Hematopoietic multipotent progenitor cell treated with erythropoietin and hydrocortisone succinate and interleukin-3 and kit ligand, for 17 days (in vitro differentiated cells): ENCODE measurements at regions not wholly inside any gene's neighbourhood (a gene's known extent, or its start where the extent isn't known, plus 50 kb on each side); places are given as distances from the start of the nearest gene placed in this dataset.

Experiments used
- DNase-seq: peaks from one replicate; pipeline ENCODE4 v3.0.0-alpha.2; 2015; ENCODE audit warnings: low spot score

DNA sequence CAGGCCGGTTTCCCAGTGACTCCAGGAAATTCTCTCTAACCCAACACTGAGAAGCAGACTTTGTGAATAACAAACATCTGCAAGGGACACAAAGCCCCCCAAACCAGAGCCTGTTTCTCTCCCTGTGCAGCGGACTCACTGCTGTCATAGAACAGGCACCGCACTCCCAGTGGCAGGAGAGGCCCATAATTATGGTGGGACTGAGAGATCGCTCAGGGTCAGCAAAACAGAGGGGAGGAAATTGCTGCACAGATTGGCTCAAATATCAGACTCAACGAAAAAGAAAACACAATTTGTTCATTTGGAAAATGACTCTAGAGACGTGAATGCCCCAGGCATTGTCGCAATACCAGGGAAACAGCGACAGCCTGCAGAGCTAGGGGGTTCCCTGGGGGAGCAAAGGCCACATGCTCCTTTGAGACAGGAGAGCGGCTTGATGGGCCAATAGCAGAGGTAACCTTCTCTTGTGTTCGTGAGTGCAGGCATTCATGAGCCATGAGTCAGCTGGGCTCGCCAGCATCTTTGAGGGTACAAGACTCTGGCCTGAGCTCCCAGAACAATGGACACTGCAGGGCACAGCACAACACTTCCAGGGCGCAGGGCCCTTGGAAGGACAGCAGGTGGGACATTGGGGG, 143.3 kb upstream of the KLHL29 start:
- no peak for DNase-seq

- no peak for DNase-seq
Observed at GRCh38 chr2:23243073-23243659, 141.8 kb upstream of the KLHL29 start.

GRCh38 chr2:23244617-23245016, 140.4 kb upstream of the KLHL29 start:
- no peak for DNase-seq

- no peak for DNase-seq
Observed at GRCh38 chr2:23246992-23247683, 137.8 kb upstream of the KLHL29 start.

GRCh38 chr2:23248667-23249066, 136.3 kb upstream of the KLHL29 start:
- no peak for DNase-seq

DNA sequence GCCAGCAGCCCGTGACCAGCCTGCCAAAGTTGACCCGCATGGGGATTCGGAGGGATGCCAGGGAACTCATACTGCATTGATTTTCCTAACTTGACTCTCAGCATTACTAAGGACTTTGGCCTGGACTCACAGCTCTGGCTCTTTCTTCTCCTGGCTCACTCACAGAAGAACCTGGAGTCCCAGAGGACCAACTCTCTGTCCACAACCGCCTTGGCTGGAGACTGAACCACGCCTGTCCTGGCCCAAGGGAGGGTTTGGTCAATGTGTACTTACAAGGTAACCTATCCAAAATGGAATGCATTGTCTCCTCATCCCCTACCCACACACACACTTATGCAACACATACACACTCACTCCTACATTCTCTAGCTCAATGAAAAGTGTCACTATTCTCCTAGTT, 135.6 kb upstream of the KLHL29 start:
- no peak for DNase-seq

GRCh38 chr2:23250371-23250770, 134.6 kb upstream of the KLHL29 start:
- no peak for DNase-seq

GRCh38 chr2:23256643-23257042, 128.3 kb upstream of the KLHL29 start:
- DNase-seq: no peak

DNA sequence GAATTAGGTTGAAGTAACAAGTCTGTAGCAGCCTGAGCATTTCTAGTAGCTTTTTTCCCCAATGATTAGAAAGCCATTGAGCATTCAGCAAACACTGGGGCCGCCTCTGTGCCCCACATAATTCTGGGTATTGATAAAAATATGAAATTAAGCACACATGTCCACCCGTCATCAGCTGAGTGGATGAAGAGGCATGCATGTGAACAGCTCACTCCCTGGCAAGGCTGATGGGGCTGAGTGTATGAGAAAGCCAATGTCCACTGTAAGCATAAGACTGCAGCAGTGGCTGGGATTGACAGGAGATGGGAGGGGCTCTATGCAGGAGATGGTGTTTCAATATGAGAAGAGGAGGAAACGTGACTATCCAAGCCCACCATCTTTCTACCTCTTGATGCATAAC, 124.4 kb upstream of the KLHL29 start:
- no peak for DNase-seq

DNA sequence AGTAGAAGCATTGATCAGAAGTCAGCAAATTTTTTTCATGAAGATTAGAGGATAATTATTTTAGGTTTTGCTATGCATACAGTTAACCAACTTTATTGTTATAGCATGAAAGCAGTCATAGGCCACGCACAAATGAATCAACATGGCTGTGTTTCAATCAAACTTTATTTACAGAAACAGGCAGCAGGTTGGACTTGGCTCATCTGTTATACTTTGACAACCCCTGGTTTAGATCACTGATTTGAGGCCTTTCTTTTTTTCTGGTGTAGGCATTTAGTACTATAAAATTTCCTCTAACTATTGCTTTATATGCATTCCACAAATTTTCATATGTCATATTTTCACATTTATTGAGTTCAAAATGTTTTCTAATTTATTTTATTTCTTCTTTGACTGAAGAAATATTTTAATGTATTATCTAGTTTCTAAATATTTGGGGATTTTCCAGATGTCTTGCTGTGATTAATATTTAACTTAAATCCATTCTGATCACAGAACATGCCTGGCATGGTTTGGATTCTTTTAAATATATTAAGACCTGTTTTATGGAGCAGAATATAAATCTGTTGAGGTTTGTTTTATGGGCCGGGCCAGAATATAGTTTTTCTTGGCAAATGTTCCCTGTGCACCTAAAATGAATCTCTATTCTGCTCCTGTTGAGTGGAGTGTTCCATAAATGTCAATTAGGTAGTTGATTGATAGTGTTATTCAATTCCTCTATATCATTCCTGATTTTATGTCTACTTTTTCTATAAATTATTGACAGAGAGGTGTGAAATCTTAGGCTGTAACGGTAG, 116.3 kb upstream of the KLHL29 start:
- no peak for DNase-seq

DNA sequence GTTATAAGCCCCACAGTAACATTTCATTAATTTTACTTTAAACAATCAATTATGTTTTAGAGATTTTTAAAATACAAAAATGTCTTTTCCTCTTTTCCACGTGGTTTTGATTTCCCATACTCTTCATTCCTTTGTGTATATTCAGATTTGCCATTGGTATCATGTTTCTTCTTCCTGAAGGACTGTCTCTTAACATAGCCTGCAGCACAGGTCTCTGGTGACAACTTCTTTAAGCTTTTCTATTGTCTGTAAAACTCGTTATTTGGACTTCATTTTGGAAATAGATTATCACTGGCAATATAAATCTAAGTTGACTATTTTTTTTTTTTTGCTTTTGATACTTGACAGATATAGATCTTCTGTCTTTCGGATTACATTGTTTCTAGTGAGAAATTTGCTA, 115.2 kb upstream of the KLHL29 start:
- DNase-seq: no peak

GRCh38 chr2:23270810-23271209, 114.2 kb upstream of the KLHL29 start:
- no peak for DNase-seq

- no peak for DNase-seq
Observed at GRCh38 chr2:23271230-23271629, 113.7 kb upstream of the KLHL29 start.

- no peak for DNase-seq
Observed at GRCh38 chr2:23273786-23274185, 111.2 kb upstream of the KLHL29 start.

DNA sequence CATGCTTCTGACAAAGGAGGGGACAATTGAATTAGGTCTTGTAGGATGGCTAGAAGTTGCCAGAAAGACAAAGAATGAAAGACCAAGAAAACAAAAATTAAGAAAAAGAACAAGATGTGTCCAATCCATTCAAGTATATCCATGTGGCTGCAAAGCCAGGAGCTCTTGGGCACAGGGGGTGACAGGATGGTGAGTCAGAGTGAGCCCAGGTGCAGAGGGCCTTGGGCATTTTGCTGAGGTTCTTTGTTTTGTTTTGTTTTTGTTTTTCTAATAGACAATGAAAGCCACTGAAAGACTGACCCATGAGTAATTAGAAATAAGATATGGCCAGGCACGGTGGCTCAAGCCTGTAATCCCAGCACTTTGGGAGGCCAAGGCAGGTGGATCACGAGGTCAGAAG, 104.6 kb upstream of the KLHL29 start:
- DNase-seq: no peak

GRCh38 chr2:23283653-23284052, 101.3 kb upstream of the KLHL29 start:
- no peak for DNase-seq

DNA sequence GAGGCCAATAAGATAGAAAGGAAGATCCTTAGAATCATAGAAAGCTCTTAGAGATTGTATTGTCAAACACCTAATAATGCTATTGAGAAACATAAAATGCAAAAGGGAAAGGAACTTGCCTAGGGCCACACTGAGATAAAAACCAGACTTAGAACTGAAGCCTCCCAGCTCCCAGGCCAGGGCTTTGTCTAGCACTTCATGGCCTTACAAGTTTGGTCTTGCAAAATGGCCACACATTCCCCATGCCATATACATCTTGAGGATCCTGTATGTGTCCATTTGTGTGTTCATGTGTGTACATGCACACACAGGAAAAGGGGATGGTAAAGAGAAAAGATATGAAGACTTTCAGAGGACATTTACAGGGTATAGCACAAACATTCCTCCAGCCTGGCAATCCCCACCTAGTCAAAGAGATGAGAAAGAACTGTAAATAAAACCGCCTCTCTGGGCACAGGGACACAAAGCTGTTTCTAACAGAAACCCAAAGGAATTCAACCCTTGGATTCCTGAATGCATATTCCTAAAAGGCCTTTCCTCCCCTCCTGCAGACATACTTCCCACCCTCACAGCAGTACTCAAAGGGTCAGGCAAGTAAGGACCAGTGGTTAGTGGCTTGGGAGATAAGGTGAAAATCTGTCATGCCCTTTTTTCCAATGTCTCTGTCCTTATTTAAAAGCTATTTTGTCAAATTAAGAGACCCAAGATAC, 99.7 kb upstream of the KLHL29 start:
- no peak for DNase-seq

DNA sequence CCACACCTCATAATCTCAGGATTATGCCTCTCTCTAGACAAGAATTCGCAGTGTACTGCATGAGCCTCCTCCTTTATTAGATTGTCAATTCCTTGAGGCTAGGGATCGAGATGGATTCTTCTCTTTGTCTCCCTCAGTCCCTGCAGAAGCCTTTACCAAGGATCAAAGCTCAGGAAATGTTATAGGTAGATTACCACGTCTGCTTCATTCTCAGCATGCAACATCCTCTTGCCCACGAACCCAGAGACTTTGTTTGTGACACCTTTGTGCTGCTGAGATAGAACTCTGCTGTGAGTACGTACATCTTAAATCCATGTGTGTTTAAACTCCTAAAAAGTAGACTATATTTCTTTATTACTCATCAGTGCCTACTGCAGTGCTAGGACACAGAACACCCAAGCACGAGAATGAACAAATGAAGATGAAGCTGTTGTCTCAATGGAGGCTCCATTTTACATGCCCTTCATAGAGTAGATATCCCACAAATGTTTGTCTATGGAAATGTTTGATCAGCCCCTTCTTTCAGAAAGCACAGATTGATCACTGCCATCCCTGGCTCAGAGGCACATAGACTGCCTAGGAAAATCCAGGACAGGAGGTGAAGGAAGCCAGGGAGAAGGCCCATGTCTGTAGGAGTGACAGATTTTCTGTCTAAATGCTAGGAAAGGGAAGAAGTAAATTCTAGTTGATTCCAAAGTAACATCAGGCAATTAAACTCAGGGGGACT, 98.8 kb upstream of the KLHL29 start:
- no peak for DNase-seq

DNA sequence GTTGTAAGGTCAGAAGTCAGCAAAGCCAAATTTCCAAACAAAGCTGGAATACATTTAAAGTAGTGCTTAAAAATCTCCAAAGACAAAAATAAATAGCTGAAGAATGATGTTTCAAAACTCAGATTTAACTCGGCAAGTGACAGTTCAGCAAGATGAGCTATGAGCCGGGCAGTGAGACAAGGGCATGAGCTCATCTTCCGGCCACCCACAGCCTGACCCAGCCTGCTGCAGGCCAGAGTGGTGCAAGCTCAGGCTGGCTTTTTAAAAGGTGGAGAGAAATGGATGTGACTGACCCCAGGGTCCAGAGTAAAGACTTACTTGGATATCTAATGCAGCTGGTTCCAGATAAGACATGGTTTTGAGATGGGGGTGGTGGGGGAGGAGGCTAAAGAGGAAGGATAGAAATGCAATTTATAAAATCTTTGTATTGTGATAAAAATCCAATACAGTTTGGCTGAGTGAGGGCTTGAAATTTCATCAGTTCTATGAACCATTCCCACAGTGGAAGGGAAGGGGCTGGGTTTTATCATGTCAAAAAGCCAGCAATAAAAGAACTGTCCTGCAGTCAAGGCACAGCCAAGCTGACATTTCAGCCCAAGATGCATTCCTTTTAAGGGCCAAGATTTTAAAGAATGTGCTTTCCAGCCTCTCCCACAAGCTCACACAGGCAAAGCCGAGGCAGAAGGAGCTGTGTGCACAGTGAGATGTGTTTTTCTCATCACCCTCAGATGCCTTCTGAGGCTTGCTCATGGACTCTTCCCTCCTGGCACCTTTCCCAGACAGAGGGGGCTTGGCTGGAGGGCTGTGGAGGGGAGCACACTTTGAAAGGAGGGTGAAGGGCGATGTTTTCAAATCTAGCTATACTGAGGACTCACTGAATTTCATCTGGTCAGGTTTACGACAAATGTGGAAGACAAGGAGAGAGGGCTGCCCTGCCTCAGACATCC, 97.9 kb upstream of the KLHL29 start:
- no peak for DNase-seq

DNA sequence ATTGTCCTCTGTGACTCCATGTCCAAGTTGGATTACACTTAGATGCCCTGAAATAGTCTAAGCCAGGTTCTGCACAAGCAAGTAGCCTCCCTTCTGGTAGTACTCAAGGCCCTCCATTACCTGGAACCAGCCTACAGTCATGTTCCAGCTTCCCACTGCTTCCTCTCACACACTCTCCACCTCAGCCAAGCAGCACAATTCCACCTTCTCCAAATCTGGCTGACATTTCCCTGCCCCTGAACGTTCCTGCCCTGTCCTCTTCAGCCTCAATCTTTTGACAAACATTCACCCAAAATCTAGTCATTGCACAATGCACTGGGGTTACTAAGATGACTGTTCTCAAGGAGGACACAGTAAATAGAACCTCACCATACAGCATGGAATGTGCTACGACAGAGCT, 95.3 kb upstream of the KLHL29 start:
- no peak for DNase-seq
